ENCODE measurements at regions not wholly inside any gene's neighbourhood (a gene's known extent, or its start where the extent isn't known, plus 50 kb on each side); places are given as distances from the start of the nearest gene placed in this dataset.
"Not testable (repeated sequence)": the region's sequence is repeated elsewhere in the genome, so short reads cannot be mapped to it uniquely, and the experiment has no call there.

DNA sequence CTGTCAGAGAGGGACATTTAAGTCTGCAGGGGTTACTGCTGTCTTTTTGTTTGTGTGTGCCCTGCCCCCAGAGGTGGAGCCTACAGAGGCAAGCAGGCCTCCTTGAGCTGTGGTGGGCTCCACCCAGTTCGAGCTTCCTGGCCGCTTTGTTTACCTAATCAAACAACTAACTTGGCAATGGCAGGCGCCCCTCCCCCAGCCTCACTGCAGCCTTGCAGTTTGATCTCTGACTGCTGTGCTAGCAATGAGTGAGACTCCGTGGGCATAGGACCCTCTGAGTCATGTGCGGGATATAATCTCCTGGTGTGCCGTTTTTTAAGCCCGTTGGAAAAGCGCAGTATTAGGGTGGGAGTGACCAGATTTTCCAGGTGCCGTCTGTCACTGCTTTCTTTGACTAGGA, 216.8 kb upstream of the CDKN2B start:
- DNase-seq, result not testable (repeated sequence)

DNA sequence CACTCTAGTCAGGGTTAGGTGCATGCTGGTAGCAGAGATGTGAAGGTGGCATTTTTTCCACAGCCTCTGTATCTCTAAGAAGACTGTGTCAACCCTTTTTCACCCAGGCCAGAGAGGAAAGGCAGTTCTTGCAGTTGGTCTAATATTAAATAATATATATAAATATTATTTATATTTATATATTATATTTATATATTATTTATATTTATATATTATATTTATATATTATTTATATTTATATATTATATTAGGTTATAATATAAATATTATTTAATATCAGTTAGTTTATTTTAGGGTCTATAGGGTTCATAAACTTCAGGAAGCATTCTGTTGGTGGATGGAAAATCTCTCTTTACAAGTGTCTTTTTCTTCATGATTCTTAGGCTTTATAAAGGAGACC, 218.6 kb upstream of the DMRTA1 start:
- DNase-seq, result no peak

DNA sequence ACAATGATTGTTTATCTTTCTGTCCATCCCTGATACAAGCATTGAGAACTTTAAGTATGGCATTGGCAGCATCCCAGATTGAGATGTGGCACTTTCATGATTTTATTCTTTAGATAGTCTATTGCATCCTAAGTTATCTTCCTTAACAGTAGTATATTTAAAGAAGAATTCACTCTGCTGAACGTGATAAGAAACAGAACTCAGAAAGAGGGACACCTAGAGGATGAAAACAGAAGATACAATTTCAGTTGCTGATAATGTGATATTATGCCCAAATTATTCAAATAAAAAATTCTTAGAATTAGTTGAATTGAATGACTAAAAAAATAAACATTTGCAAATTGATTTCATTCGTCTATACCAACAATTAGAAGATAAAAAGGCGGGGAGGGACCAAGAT, 218.1 kb upstream of the DMRTA1 start:
- DNase-seq, result no peak

DNA sequence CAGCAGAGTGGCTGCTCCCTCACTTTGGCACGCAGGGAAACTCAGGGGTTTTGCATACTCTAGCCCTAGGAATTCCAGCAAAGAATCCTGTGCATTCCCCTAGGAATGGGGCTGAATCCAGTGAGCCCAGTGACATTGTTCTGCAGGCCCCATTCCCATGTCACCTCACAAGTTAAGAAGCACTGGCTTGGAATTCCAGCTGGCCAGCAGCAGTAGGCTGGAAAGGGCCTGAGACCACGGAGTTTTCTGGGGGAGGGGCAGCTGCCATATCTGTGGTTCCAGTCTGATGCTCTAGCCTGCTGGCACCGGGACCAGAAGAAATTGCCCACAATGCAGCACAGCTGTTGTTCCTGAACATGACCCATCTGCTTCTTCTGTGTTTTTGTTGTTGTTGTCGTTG, 217.6 kb upstream of the DMRTA1 start:
- no peak for DNase-seq

DNA sequence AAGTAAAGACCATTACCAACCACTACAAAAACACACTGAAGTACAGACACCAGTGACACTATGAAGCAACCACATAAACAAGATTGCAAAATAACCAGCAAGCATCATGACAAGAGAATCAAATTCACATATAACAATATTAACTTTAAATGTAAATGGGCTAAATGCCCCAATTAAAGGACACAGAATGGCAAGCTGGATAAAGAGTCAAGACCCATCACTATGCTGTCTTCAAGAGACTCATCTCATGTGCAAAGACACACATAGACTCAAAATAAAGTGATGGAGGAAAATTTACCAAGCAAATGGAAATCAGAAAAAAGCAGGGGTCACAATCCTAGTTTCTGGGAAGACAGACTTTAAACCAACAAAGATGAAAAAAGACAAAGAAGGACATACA, 215.3 kb upstream of the DMRTA1 start:
- not testable (repeated sequence) for DNase-seq

DNA sequence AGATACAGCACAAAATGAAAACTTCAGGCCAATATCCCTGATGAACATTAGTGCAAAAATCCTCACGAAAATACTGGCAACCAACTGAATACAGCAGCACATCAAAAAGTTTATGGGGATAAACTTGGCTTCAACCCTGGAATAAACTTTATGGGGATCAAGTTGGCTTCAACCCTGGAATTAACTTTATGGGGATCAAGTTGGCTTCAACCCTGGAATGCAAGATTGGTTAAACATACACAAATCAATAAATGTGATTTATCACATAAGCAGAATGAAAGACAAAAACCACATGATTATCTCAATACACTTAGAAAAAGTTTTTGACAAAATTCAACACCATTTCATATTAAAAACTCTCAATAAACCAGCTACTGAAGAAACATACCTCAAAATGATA, 213.7 kb upstream of the DMRTA1 start:
- no peak for DNase-seq

DNA sequence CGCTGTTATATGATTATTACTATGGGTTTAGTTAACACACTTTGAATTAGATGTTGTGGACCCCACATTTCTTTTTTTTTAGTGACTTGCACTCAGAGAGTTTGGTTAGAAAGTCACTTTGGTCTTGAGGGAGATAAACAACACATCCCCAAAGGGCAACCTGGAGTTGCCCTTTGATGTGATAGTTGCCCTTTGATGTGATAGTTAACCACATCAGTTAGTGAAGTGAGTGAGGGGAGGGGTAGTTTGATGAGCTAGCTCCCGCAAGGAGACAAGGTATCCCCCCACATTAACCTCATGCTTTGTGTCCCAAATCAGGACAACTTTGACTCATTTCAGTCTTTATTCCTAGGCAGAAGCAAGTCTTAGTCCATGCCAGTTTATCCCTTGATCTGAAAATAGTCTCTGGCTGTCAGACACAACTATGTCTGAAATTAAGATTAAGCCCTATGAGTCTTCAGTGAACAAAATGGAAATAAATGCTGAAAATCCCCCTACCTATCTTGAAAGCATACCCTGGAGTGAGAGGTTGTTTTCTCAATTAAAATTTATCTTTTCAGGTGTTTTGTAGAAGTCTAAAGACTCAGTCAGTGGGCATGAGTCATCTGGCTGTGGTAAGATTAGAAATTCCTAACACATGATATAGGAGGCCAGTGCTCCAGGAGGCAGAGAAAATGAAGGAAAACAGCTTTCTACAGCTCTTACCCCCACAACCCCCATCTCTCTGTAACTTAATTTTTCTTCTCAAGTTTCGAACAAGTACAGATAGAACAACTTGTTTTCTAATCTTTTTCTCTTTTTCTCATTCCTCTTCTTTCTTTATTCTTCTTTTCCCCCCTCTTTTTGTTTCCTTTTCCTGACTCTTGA, 208.9 kb upstream of the DMRTA1 start:
- no peak for DNase-seq

DNA sequence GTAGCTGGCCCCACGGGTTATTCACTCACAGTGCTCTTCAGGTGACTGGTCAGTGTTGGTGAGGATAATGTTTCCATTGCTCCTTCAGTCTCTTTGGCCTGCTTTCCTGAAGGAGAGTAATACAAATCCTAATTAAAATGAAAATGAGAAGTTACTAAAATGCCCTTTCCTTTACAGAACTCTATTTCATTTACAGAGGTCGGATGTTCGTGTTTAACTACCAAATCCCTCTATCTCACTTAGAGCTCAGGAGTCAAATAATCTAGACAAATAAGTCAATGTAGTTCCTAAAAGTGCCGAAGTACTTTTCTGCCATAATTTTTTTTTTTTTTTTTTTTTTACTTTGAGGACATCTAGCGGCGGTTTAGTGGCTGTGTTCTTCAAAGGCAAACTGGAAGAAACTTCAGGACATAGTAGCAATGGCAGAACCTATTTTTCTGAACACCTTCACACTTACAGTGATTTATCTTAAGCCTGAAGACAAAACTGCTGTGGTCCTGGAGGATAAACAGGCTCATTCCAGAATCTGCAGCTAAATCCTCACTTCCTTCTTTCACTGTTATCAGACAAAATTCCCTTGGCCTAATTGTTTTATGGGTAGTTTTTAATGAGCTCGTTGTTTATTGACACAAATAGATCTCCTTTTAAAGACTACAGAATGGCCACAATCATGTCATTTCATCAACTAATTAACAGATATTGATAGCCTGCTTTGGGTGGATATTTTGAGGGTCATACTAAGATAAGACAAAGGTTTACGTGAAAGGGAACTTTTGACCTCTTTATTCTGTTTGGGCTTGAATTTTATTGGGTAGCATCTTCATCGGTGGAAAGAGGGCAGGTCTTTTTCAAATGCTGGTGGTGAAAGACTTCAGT, 207.6 kb upstream of the DMRTA1 start:
- DNase-seq, result no peak

DNA sequence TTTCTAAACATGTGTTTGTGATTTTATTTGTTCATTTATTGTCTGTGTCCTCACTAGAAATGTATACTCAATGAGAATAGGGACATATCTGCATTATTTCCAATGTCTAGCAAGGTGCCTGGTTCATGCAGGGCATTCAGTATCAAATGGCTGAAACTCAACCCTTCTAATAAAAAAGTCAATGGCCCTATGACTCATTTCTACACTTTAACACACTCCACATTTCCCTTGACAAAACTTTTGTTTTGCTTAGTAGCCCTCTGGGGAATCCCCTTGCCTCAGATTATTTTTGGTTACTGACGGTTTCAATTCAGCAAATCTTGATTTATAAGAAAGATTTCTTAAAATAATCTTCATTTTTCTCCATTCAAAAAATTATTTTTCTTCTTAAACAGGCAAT, 206.0 kb upstream of the DMRTA1 start:
- no peak for DNase-seq

DNA sequence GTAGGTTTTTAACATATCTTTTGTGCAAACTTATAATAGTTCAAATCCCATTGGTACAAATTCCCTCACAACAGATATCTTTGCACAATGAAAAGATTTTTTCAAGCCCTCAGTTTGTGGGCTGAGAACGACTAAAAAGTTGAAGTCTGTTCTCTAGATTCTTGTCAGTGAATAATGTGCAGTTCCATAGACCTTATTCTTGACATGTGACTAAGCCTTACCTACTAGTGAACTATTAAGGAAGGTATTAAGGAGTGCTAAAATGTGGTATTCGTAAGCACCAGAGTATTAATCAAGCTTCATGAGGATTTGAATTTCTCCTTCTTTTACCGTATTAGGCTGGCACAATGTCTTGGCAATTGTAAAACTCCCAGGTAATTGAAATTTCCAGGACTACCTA, 205.6 kb upstream of the DMRTA1 start:
- no peak for DNase-seq

DNA sequence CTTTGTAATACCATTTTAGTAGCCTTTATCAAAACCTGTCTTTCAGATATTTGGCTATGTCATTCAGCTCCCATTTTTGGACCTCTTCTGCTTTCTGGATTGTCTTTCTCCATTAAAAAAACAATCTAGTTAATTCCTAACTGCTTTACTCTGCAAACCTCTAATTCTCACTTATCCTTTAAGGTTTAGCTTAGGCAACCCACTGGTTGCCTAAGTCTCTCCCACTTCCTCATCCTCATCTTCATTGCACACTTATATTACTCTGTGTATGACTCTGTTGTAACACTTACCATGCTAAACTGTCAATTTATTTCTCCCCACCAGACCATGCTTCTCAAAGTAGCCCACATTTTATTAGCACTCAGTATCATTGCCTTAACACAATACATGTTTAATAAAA, 205.0 kb upstream of the DMRTA1 start:
- DNase-seq, result no peak

DNA sequence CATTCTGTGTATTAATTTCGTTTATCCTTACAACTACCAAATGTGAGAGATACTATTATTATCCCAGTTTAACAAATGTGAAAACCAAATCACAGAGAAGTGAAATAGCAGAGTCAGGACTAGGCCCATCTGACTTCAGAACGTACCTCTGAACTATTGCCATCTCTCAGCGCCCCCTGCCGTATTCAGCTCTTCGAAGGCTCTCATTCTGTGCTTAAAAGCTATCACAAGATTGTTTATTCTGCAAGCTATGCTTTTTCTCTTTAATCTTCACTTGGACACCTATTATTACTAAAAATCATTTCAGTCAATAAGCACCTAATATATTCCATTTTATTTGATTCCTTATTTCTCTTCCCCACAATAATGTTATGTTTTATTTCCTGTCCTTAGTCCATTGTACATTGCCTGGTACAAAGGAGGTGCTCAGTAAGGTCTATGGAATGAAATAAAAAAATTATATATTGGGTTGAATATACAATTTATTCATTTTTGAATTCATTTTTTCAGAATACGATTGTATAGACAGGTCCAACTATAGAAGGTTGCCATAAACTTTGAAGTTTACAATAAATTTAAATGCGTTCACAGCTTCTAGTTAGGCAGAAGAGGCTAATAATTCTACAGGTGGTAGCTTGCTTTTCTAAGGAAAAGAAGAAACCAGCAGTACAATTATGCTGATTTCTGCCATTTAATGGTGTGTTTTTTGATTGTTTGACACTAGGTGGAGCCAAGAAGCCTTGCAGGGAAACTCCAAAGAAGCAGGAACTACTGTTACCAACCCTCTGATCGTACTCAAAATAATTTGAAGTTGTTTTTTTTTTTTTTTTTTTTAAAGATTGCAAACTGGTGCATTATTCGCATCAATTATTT, 202.2 kb upstream of the DMRTA1 start:
- no peak for DNase-seq

DNA sequence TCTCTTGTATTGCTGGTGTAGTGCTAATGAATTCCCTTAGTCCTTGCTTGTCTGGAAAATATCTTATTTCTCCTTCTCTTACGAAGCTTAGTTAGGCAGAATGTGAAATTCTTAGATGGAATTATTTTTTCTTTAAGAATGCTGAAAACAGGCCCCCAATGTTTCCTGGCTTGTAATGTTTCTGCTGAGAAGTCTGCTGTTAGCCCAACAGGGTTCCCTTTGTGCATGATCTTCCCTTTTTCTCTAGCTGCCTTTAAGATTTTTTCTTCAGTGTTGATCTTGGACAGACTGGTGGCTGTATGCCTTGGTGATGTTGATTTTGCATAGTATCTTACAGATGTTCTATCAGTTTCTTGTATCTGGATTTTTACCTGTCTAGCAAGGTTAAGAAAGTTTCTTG, 191.3 kb upstream of the DMRTA1 start:
- DNase-seq, result no peak

DNA sequence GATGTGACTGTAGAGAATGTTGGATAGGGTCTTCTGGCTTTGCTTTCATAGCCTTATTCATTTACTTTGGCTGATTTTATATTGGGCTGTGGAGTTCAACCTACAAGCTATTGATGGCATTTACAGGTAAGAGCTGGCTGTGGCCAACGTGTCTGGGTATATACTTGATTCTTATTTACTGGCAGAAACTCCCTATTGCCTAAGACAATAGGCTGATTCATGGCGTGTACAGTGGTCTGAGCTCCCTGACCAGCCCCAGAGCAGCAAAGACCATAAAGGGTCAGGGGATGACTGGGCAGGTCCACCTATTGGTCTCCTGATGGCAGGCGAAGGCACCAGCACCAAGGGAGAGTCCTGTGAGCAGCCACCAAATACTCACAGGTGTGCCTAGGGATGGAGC, 190.2 kb upstream of the DMRTA1 start:
- DNase-seq, result no peak

DNA sequence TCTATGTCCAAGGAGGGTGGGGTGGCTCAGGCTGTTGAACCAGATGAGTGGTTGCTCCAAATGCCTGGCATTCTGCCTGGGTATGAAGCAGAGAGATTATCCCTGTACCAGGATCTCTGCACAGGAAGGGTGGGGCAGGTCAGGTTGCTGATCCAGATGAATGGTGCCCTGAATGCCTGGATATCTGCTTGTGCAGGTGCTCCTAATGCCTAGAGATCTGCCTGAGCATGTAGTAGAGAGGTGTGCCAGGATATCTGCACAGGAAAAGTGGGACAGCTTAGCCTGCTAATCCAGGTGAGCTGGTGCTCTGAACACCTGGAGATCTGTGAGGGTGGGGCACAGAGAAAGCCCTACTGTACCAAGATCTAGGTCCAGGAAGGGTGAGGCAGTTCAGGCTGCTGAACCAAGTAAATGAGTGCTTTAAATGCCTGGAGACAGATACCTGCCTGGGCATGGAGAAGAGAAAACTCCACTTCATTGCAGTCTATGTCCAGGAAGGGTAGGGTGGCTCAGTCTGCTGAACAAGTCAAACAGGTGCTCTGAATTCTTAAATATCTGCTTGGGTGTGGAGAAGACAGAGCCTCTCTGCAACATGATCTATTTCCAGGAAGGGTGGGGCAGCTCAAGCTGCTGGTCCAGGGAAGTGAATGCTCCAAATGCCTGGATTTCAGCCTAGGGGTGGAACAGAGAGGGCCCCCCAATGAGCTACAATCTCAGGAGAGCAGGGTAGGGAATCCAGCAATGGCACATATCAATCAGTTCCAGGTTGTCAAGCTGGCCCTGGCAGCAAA, 189.4 kb upstream of the DMRTA1 start:
- DNase-seq, result no peak

DNA sequence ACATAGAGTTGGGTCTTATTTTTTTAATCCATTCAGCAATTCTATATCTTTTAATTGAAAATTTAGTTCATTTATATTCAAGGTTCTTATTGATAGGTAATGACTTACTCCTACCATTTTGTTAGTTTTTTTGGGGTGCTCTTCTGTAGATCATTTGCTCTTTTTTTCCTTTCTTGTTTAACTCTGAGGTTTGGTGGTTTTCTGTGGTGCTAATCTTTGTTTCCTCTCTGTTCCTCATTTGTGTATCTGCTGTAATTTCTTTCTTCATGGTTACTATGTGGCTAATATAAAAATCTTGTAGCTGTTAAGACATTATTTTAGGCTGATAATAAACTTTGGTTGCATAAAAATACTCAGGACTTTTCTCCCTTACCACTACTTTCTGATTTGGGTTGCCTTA, 181.6 kb upstream of the DMRTA1 start:
- no peak for DNase-seq

DNA sequence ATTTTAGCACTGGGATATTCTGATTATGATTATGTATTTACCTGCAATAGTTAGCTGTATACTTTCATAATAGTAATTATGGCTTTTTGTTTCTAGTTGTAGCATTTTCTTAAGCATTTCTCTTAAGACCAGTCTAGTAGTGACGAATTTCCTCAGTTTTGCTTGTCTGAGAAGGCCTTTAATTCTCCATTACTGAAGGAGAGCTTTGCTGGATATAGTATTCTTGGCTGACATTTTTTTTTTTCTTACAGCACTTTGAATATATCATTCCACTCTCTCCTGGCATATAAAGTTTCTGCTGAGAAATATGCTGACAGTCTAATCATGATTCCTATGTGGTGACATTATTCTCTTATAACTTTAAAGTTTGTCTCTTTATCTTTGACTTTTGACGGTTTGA, 181.1 kb upstream of the DMRTA1 start:
- no peak for DNase-seq

DNA sequence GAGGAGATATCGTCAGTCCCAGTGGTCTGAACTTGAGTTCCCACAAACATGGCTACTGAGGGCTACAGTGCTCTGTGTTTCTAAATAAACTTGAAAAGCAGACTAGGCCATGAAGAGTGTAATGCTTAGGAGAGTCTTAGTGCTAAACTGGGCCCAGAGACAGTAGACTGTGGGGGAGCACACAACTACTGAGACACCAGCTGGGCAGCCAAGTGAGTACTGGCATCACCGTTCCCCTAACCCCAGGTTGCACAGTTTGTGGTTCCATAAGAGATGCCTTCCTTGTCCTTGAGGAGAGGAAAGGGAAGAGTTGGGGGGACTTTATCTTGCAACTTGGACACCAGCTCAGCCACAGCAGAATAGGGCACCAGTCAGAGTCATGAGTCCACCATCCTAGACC, 172.1 kb upstream of the DMRTA1 start:
- no peak for DNase-seq

DNA sequence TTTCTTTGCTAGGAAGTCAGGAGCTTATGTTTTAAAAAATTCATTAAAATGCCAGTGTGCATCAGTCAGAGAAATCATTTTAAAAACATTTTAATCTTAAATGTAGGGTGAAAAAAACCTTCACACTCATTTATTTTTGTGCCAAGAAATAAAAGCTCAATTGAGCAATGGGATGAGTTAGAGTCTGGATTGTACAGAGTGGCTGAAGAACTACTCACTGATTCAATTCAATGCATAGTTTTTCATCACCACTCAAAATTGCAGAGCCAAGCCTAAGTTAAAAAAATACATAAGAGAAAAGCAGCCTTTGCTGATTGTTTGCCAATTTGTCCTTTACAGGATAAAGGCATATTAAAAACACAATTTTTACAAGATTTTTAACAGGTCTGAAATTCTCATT, 168.2 kb upstream of the DMRTA1 start:
- DNase-seq, result no peak

DNA sequence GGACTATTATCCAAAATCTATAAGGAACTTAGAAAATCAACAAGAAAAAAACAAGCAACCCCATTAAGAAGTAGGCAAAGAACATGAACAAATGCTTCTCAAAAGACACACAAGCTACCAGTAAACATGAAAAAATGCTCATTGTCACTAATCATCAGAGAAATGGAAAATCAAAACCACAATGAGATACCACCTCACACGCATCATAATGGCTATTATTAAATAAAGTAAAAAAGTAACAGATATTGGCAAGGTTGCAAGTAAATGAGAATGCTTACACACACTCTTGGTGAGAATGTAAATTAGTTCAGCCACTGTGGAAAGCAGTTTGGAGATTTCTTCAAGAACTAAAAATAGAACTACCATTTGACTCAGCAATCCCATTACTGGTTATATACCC, 167.0 kb upstream of the DMRTA1 start:
- no peak for DNase-seq

DNA sequence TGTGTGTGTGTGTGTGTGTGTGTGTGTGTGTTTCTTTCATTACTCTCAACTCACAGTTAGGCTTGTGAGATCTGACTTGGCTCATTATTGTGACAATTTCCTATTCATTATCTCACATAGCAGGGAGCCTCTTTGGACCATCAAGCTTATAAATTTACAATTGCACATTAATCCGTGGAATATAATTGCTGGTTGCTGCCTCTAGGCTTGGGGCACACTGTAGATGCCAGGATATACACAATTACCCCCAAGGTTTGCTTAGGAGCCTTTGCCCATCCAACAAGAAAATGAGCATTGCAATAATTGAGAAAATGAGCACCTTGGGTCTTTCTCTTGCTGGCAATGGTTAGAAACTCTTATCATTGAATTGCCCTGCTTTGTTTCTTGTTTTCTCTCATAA, 161.6 kb upstream of the DMRTA1 start:
- no peak for DNase-seq

DNA sequence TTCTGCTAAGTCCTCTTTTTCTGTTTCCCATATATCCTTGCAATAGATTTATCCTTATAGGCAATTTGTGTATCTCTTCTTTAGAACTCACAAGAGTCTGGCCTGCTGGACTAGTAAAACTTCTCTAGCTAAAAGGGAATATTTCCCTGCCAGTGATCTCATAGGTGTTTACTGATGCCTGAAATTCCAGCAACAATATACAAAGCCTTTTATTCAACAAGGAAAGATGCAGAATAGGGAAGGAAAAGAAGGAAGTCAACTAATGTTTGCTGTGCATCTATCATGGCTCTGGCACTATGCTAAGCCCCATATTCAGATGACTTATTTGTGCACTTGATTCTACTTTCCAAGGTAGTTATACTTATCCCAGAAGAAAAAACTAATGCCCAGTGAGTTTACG, 160.0 kb upstream of the DMRTA1 start:
- no peak for DNase-seq

Measured in CD4-positive, alpha-beta T cell treated with Interleukin-15 for 1 hour (primary cell).